Stimulated activated CD8-positive, alpha-beta memory T cell treated with anti-CD3 and anti-CD28 coated beads, Interleukin-7, amount 100 ng/mL, for 48 hours (primary cell): ENCODE measurements at regions not wholly inside any gene's neighbourhood (a gene's known extent, or its start where the extent isn't known, plus 50 kb on each side); places are given as distances from the start of the nearest gene placed in this dataset.

Experiments used
- DNase-seq, 2 donors: peaks; one replicate each; pipeline ENCODE4 v3.0.0-alpha.2; 2020; ENCODE audit warnings: low read depth in 1 of 2; ENCODE audit errors: extremely low read depth in 1 of 2

GRCh38 chr3:24963762-24964625, 464.1 kb upstream of the RARB start:
- DNase-seq, result no peak

- no peak for DNase-seq
These were observed 462.2 kb upstream of the RARB start for GRCh38 chr3:24965706-24966385.

- DNase-seq, result no peak
These were observed 460.0 kb upstream of the RARB start for GRCh38 chr3:24968036-24968435.

GRCh38 chr3:24972491-24972890, 455.6 kb upstream of the RARB start:
- no peak for DNase-seq

GRCh38 chr3:24981309-24981708, 446.8 kb upstream of the RARB start:
- DNase-seq, result no peak

- no peak for DNase-seq
These were observed 446.1 kb upstream of the RARB start for GRCh38 chr3:24981924-24982323.

GRCh38 chr3:24985668-24986067, 442.4 kb upstream of the RARB start:
- no peak for DNase-seq

- no peak for DNase-seq
These were observed 441.5 kb upstream of the RARB start for GRCh38 chr3:24986612-24987011.

- no peak for DNase-seq
These were observed 428.7 kb upstream of the RARB start for GRCh38 chr3:24999357-24999756.

GRCh38 chr3:25000971-25001591, 427.0 kb upstream of the RARB start:
- DNase-seq, result no peak

GRCh38 chr3:25002052-25002451, 426.0 kb upstream of the RARB start:
- no peak for DNase-seq

- DNase-seq, result no peak
These were observed 419.9 kb upstream of the RARB start for GRCh38 chr3:25007974-25008658.

GRCh38 chr3:25009665-25010064, 418.4 kb upstream of the RARB start:
- DNase-seq, result no peak

- DNase-seq, result no peak
These were observed 412.5 kb upstream of the RARB start for GRCh38 chr3:25015599-25015998.

GRCh38 chr3:25018909-25019308, 409.2 kb upstream of the RARB start:
- no peak for DNase-seq

GRCh38 chr3:25019506-25019905, 408.6 kb upstream of the RARB start:
- no peak for DNase-seq

GRCh38 chr3:25021816-25022215, 406.2 kb upstream of the RARB start:
- DNase-seq, result no peak

GRCh38 chr3:25023876-25024275, 404.2 kb upstream of the RARB start:
- DNase-seq, result no peak

- DNase-seq, result no peak
These were observed 402.8 kb upstream of the RARB start for GRCh38 chr3:25025236-25025635.

GRCh38 chr3:25027650-25028049, 400.4 kb upstream of the RARB start:
- DNase-seq, result no peak

GRCh38 chr3:25029820-25030219, 398.2 kb upstream of the RARB start:
- no peak for DNase-seq
